GM19328 (cell line): ENCODE measurements at regions not wholly inside any gene's neighbourhood (a gene's known extent, or its start where the extent isn't known, plus 50 kb on each side); places are given as distances from the start of the nearest gene placed in this dataset.
A peak's percentile ranks its signal among the peaks of the same experiment; 100 is the strongest.
"Not testable (repeated sequence)": the region's sequence is repeated elsewhere in the genome, so short reads cannot be mapped to it uniquely, and the experiment has no call there.

Source experiments
- ATAC-seq: cut with Tn5 transposase; IDR thresholded peaks from one replicate; pipeline ENCODE4 v1.9.1; 2021; ENCODE audit warnings: mild to moderate bottlenecking, moderate library complexity; ENCODE audit not compliant: unreplicated experiment

DNA sequence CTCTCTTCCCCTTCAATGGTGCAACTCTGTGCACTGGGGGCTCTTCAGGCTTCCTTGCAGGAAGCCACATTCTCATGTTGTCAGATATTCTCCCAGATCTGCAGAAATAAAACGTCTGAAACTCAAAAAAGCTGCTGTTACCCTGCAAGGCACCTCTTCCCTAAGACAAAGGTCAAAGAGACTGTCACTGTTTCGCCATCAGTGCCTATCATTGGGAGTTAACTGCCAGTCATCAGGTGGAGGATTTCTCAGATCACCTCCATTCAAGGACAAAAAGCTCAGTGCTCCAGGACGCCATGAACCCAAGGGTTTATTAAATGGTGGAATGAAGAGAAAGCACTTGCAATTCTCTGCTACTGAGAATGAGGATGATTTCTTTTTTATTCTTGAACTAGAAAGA lies 144.6 kb upstream of the PALS2 start:
- no peak for ATAC-seq

DNA sequence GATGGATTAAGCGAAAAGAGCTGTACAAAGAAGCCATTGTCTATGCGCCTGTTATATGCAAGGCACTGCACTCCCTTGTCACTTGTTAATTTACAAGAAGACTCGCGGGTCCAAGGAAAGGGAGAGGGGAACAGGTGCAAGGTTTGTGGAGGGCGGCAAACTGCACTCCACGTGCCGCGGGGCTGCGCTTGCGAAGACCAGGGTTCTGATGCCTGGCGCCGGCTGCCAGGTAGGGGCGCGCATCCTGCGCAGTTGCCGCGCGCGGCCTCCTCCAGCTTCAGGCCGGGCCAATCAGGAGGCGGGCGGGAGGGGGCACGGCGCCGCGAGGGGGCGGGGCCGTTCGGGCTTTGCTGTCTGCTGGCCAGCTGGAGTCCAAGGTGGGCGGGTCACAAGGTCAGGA lies 140.6 kb upstream of the PALS2 start:
- ATAC-seq: no peak

DNA sequence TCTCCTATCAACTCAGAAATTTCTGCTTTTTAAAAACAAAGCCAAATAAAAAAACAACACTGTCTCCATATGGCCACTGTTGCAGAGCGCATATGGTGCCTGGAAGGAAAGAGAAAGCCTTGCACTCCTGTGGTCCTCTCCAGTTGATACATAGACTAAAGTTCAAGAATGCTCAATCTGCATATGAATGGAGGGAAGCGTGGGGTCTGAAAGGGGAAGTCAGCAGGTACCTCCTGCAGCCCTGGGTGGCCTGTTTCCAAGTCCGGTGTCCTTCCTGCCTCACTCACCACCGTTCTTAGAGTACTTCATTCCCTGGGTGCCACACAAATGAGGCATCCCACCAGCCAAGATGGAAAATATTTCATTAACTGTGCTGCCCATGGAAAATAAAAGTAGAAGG lies 138.3 kb upstream of the PALS2 start:
- no peak for ATAC-seq

DNA sequence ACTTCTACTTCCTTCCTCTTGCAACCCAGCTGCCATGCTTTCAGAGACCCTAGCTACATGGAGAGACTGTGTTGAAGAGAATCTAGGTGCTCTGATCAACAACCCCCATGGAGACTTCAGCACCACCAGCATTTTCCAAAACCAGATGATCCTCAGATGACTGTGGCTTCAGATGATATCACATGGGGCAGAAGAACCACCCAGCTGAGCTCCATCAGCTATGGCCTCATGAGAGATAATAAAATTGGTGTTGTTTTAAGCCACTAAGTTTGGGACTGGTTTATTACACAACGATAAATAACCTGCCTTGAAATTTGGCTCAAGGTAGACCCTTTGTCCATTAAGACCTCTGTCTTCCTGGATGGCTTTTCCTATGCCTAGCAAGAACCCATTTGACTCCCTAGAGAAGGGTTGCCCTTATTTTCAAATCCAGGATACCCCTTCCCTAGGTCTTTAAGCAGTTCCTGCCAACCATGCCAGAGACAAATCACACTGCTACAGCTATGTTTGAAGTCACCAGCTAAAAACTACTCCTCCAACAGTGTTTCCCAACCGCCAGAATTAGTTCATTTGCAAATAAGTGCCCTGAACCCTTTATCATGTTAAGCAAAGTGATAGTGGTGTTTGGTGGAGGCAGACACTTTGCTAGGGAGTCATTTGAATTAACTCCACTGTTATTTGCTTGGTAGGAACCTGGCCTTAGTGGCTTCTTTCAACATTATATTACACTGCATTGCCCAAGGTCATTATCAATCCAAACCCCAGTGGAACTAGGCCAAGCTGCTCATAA lies 136.9 kb upstream of the PALS2 start:
- no peak for ATAC-seq

DNA sequence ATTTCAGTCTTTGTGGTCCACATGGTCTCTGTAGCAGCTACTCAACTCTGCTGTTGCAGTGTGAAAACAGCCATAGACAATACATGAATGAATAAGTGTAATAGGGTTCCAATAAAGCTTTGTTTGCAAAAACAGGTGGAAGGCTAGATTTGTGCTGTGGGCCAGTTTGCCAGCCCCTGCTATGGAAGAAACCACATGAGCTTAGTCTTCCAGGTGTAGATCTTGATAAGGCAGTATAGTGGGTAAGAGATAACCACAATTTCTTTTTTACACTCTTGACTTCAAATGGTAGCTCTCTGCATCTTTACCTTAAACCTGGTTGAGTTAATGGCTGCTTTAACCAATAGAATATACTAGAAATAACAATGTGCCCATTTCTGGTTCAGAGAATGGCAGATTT lies 135.0 kb upstream of the PALS2 start:
- ATAC-seq: no peak

DNA sequence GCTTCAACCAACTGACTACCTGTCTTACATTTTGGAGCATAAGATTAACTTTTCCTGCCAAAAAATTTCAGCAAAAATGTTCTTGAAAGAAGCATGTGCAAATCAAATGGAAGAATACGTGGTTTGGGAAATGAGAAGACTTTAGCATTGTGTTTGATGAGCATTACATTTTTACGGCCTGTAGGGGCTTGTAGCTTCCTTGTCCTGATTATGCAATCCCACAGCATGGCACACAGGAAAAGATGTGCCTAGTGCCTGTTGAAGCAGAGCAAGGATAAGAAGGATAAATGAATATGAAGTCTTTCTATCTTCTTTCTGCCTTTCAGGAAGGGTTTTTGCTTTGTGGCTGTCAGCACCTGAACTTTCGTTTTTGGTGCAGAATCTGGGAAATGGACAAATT lies 134.1 kb upstream of the PALS2 start:
- not testable (repeated sequence) for ATAC-seq

DNA sequence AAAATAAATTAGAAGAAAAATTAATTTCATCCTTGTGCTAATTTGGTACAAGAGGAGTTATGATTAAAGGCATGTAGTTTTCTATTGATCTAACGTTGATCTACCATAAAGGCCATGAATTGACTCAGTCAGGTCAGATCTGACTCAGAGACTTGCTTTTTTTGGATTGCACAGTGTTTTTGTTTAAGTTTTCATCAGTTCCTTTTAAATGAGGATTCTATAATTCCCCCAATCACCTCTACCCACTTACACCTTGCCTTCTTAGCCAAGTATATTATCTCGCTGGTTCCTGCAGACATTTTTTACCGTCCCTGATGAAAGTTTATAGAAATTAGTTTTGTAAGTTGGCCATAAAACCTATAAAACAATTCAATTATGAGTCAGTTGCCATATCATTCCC lies 132.4 kb upstream of the PALS2 start:
- no peak for ATAC-seq

DNA sequence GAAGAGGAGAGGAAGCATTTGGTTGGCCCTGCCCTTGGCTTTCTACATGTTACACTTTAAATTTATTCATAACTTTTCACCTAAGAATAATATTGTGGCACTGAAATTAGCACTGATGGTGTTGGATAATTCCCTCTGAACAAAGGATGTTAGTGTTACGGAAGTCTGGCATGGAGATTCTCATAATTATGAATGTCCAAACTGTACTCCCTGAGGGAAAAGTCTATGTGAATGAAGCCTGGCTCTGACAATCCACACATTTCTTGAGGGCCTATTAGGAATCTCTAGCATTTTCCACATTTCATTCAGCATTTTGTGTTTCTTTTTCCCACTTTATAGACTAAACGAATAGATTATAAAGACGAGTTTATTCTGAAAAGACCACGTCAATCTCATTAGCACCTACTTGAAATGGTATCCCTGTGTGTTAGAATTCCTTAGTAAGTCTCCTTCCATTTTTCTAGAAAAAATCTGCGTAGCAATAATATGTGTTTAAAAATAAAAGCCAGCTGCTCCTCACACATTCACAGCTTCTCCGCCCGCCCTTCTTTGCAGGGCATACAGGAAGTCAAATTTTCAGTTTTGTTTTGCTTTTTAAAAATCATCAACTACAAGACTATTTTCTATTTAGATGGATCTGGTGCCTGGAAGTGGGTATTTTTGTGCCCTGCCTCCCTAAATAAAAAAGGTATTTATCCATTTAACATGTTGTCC lies 131.8 kb upstream of the PALS2 start:
- ATAC-seq: no peak

DNA sequence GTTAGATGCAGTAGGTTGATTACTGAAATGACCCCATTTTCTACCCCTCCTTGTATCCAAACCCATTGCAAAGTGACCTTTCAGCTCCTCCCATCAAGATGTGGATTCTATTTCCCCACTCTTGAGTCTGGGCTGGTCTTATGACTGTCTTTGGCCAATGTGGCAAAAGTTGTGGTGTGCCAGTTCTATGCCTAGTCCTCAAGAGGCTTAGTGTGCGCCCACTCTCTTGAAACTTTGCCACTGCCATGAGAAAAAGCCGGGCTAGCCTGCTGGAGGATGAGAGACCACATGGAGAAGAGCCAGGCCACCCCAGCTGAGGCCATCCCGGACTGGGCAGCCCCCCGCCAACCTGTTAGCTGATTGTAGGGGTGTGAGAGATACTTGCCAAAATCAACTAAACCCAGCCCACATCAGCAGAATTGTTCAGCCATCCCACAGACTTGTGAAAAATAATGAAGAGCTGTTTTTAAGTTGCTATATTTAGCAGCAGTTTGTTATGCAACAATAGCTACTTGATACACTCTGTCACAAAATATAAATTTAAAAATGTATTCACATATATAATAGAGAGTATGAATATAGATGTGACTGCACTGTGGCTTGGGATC lies 131.0 kb upstream of the PALS2 start:
- ATAC-seq: no peak

DNA sequence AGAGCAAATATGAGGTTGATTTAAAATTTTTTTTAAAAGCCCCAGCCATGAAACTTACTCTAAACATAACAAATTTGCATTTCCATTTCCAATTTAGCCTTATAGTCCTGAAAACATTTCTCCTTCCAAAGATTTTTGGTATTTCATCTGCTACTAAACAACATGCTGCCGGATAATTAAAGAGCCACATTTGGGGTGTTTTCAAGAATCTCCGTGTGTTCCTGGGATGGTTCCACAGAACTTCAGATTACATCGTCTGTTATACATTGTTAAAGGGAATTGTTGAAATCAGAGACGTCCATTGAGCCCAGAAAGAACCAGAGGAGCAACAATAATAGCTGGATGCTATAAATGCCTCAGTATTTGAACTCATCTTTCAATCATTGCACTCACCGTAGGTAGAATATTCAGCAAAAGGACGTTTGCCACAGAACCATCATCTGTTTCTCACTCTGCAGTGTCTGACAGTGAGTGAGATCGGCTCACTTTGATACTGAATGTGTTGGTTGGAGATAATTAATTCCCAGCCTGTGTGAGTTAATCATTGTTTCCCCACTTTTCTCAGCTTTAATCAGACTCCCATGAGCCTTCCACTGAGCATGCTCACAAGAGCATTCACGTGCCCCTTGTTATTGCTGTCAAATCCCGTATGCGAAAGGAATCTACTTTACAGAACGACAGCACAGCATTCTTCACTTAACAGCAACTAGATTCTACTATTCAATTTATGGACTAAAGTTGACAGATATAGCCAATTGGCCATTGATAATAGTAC lies 128.4 kb upstream of the PALS2 start:
- ATAC-seq: no peak

DNA sequence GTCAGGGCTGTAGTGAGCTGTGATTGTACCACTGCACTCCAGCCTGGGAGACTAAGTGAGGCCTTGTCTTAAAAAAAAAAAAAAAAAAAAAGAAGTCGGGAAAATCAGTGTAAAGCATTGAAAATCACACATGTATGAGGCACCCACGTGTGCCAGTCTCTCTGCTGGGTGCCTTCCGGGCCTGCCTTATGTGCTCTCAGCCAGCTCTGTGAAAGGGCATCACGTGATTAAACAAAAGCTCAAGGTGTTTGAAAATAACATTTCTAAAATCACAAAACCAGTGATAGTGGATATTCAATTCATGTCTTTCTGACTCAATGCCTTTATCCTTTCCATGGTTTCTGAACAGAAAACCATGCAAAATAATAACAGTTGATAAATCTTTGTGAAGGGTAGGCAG lies 125.2 kb upstream of the PALS2 start:
- ATAC-seq: no peak

DNA sequence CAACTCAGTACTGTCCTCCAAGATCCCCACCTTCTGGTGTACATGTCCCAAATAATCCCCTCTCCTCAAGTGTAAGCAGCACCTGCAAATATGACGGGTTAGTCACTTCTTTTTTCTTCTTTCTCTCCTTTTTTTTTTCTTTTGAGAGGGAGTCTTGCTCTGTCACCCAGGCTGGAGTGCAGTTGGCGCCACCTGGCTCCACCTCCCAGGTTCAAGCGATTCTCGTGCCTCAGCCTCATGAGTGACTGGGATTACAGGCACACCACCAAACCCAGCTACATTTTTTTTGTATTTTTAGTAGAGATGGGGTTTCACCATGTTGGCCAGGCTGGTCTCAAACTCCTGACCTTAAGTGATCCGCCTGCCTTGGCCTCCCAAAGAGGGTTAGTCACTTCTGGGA lies 123.8 kb upstream of the PALS2 start:
- ATAC-seq: not testable (repeated sequence)

DNA sequence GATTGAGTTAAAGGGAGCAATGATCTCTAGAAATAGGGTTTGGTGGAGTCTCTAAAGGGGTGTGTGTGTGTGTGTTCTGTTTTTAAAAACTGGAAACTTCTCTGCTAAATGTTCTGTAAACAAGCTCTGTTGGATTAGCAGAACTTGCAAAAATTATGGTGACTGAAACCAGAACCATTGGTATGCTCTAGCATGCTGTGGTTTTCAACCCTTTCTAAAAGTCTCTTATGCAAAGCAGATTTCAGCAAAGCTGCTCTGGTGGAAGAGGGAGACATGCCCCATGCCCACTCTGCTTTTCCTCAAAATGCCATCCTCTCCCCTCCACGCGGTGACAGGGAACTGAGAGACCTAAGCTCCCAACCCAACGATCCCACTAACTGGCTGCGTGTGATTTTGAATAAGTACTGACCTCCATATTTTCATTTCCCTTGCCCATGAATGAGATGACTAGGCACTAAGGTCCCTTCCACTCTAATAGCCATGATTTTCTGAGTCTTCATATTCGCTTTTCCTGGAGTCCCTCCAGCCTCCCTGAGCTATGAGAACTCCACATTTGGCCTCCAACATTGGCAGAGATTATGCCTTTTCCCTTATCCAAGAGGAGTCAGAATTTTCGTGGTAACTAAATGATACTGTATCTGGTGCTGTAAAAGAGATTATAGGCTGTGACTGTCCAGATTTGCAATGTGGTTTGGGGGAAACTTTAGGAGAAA lies 117.3 kb upstream of the PALS2 start:
- ATAC-seq: peak; percentile 84

DNA sequence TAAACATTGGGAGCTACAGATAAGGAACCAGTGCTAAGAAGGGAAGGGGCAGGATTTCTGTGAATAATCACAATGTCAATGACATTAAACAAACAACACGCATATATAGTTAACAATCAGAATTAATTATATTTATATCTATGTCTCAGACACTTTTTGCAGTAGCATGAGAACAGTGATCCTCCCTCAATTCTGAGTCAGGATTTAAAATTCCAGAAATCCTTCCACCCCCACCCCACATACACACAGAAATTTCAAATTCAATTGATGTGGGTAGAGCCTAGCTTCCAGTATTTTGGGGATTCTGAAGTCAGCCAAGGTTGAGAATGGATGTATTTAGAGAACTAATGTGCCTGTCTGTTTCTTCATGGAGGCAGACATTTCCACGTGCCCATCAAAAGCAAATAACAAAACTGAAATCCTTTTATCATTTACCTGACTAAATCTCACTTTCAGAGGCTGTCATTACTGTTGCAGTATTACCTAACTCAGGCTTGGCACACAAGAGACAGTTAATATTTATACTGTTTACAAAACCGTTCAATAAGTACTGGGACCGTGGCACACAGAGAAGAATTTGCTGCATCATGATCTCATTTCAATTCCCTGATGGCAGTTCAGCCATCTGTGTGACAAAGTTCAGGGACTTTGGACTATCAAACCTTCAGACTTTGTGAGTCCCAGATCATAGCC lies 116.6 kb upstream of the PALS2 start:
- ATAC-seq: no peak

DNA sequence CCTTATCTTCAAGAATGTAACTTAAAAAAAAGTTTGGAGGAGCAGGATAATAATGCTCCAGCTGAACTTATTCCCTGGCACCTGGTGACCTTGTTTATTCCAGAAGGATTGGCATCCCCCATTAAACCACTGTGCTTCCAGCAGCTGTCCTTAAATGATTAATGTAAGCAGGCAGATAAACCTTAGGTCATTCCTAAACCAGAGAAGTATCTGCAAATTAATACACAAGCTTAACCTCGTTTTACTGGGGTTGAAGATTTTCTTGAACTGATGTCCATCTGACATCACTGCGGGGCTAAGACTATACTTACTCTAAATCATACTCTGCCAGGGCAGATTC lies 116.1 kb upstream of the PALS2 start:
- no peak for ATAC-seq

DNA sequence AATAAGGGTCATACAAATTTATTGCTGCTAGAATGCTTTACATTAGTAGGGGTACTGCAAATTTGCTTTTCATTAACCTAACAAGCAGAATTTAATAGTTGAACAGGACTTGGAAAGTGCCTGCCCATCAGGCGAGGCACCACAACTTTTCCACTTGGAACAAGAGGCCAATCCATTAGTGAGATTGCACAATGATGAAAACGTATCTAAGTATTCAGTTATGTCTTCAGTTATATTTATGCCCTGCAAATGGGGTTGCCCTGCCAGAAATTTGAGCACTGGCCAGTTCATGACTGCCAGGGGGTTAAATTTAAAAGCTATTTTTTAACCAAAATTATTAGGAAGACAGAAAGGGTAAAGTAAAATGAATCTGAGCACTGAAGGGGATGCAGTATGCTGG lies 111.1 kb upstream of the PALS2 start:
- ATAC-seq: no peak

DNA sequence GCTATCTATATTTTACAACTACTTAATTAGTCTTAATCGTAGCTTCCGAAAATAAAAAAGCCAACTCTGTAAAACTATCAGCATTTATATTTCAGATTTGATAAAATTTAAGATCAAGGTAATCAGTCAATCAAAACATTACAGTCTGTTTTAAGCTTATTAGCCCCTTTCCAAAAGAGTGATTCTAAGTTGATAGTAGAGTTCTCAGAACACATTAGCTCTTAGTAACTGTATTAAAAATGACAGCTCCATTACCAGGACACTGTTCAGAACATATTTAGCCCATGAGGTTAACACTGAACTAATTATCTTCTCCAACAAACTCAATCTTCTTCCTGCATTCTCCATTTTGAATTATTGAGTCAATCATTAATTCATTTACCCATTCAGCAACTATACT lies 110.3 kb upstream of the PALS2 start:
- ATAC-seq: no peak

DNA sequence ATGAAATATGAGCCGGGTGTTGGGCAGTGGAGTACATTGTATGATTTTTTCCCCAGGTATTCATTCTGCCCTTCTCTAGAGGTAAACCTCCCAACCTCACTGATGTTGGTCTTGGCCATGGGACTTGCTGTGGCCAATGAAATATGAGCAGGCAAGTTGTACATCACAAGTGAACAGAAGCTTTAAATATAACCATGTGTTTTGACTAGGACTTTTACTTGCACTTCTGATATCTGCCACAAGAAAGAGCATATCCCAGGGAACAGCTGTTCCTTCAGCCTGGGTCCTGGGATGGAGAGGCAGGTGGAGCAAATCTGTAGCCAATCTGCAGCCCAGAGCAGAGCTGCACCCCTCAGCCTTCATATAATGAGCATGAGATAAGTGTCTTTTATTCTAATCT lies 109.8 kb upstream of the PALS2 start:
- no peak for ATAC-seq

DNA sequence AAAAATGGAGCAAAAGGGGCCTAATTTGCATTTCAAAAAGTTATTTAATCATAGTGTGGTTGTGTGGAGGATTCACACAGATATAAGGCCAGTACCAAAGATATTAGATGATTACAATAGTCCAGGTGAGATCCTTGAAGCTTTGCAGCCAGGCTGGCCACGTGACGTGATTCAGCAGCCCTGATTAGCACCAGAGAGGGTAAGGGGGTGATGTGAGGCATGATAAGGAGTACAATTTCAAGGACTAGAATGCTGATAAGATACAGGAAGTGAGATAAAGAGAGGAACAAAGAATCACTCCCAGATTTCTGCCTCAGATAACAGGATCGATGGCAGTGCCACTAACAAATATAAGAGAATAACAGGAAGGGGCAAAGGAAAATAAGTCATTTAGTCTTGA lies 108.4 kb upstream of the PALS2 start:
- ATAC-seq: no peak

DNA sequence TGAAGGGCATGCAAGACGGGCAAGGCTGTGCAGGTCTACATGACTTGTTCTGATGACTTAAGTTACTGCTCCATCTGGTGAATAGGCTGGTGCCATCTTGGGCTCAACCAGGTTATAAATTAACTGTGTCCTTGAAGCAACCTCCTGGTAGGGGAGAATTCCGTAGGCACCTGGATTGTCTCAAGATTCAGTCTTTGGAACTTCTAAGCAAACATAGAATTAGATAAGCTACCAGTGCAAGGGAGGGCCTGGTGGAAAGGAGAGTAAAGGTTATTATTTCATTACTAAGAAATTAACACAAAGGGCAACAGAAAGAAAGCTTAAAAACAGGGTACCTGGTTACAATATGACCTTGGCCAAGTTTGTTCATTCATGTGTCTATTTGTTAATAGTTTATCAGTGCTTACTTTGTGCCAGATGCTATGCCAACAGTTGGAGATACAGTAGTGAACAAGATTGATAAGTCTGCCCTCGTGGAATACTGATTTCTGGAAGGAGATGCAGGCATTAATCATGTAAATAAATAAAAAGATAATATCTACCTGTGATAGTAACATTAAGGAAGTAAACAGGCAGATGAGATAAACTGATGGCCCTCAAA lies 107.0 kb upstream of the PALS2 start:
- ATAC-seq: no peak
